Subcutaneous abdominal adipose tissue (tissue), 5 donors: ENCODE measurements at regions not wholly inside any gene's neighbourhood (a gene's known extent, or its start where the extent isn't known, plus 50 kb on each side); places are given as distances from the start of the nearest gene placed in this dataset.

ENCODE experiments used
- H3K27ac ChIP-seq: one replicate; pipeline ENCODE4 v1.7.0; 2013; ENCODE audit warnings: low read depth, mild to moderate bottlenecking, inconsistent platforms, low read length, moderate library complexity
- H3K27me3 ChIP-seq, 5 donors: one replicate each; pipeline ENCODE4 v1.7.0; 2013; ENCODE audit warnings: low read length in 5 of 5, inconsistent platforms in 1 of 5; ENCODE audit not compliant: control insufficient read depth in 5 of 5, insufficient read depth in 4 of 5
- H3K36me3 ChIP-seq, 5 donors: one replicate each; pipeline ENCODE4 v1.7.0; 2013; ENCODE audit warnings: low read length in 5 of 5; ENCODE audit not compliant: control insufficient read depth in 5 of 5, insufficient read depth in 5 of 5
- H3K4me1 ChIP-seq, 5 donors: one replicate each; pipeline ENCODE4 v1.7.0; 2013; ENCODE audit warnings: low read length in 5 of 5, mild to moderate bottlenecking in 3 of 5, moderate library complexity in 1 of 5; ENCODE audit not compliant: control insufficient read depth in 5 of 5, insufficient read depth in 5 of 5
- H3K4me3 ChIP-seq, 5 donors: one replicate each; pipeline ENCODE4 v1.7.0; 2013; ENCODE audit warnings: low read length in 5 of 5, low read depth in 1 of 5
- H3K9ac ChIP-seq, 5 donors: one replicate each; pipeline ENCODE4 v1.7.0; 2013; ENCODE audit warnings: low read length in 5 of 5, mild to moderate bottlenecking in 4 of 5, moderate library complexity in 3 of 5
- H3K9me3 ChIP-seq, 5 donors: one replicate each; pipeline ENCODE4 v1.7.0; 2013; ENCODE audit warnings: low read length in 5 of 5; ENCODE audit not compliant: control insufficient read depth in 5 of 5
- donor health status: healthy.
- donor health status: healthy.
- donor health status: healthy.
- donor health status: healthy.
- donor health status: healthy.

DNA sequence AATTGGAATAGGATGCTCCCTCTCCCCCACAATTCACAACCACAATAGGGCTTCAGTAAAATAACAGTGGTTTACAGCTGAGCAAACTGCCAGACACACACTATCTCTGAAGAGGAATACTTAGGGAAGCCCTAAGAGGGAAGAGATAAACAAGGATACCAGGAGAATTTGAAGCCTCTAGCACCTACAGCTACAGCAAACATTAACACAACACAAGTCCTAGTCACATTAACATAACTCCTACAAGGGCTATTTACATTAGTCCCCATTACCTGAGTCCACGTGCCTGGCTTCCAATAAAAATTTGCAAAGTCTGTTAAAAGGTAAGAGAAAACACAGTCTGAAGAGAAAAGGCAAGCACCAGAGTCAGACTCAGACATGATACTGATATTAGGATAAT lies 346.9 kb upstream of the CDIN1 start:
- no peak overlapping the region for H3K4me3 ChIP-seq
- H3K36me3 ChIP-seq = no peaks in the 10 kb centered on the region
- no peaks in the 10 kb centered on the region for H3K9me3 ChIP-seq
- H3K9ac ChIP-seq = no peak overlapping the region
- H3K27me3 ChIP-seq = no peaks in the 10 kb centered on the region
- no peaks in the 10 kb centered on the region for H3K4me1 ChIP-seq
- no peak overlapping the region for H3K27ac ChIP-seq

DNA sequence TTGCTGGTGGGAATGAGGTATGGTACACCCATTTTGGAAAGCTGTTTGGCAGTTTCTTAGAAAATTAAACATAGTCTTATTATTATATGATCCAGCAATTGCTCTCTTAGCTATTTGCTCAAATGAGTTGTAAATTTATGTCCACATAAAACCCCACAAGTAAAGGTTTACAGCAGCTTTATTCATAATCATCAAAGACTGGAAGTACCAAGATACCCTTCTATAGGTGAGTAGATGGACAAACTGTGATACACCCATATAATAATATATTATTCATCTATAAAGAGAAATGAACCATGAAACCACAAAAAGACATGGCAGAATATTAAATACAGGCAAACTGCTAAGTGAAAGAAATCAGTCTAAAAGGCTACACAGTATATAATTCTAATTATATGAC lies 344.7 kb upstream of the CDIN1 start:
- no peak overlapping the region for H3K9ac ChIP-seq
- no peak overlapping the region for H3K4me3 ChIP-seq
- no peak overlapping the region for H3K27ac ChIP-seq
- H3K36me3 ChIP-seq = no peaks in the 10 kb centered on the region
- no peaks in the 10 kb centered on the region for H3K4me1 ChIP-seq
- no peaks in the 10 kb centered on the region for H3K27me3 ChIP-seq
- H3K9me3 ChIP-seq = no peaks in the 10 kb centered on the region

DNA sequence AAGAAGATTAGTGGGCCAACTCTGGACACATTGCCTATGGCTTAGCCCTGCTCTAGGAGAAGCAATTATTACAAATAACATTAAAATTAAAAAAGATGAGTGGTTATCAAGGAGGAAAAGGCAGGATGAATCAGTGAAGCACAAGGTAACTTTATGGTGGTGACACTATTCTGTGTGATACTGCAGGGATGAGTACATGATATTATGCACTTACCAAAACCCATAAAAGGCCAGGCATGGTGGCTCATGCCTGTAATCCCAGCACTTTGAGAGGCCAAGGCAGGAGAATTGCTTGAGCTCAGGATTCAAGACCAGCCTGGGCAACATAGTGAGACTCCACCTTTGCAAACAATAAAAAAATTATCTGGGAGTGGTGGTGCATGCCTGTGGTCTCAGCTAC lies 344.3 kb upstream of the CDIN1 start:
- no peaks in the 10 kb centered on the region for H3K36me3 ChIP-seq
- H3K4me3 ChIP-seq = no peak overlapping the region
- H3K27me3 ChIP-seq = no peaks in the 10 kb centered on the region
- no peak overlapping the region for H3K9ac ChIP-seq
- no peaks in the 10 kb centered on the region for H3K9me3 ChIP-seq
- H3K4me1 ChIP-seq = no peaks in the 10 kb centered on the region
- H3K27ac ChIP-seq = no peak overlapping the region

DNA sequence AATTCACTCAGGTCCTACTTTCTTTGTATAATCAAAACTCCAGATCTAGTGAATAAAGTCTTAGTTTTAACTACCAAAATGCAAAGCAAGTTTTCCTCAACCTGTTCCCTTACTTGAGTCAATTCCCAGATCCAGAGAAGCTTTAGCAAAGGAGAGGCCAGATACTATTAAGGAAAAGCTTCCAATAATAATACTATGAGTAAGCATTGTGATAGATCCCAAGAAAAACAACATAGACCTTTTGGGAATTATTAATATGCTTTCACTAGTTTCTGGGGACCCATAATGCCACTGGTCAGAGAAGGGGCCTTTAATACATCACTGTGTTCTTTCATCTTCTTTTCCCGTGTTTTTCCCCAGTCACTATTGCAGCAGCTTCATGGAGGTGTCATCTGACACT lies 339.9 kb upstream of the CDIN1 start:
- no peaks in the 10 kb centered on the region for H3K4me1 ChIP-seq
- H3K4me3 ChIP-seq = no peak overlapping the region
- peaks cover 0 to 5% (median 1%) of the 10 kb centered on the region in 5 donors for H3K9me3 ChIP-seq
- H3K9ac ChIP-seq = no peak overlapping the region
- H3K27me3 ChIP-seq = no peaks in the 10 kb centered on the region
- H3K27ac ChIP-seq = no peak overlapping the region
- no peaks in the 10 kb centered on the region for H3K36me3 ChIP-seq

DNA sequence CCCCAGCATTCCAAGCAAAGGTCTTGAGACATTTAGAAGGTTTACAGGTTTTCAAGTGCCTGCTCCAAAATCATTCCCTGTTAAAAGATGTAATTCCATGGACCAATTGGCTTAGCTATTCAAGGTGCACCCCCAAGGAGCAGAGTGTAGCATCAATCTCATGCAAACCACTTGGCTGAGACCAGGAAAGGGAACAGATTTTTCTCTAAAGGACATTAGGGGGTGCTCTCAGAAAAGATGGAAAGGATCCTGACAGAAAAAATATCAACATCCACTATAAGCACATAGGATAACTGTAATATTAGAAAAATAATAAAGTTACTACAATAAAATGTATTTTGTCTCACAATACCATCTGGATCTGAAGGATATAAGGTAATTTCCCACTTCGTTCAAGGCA lies 328.0 kb upstream of the CDIN1 start:
- no peak overlapping the region for H3K9ac ChIP-seq
- no peaks in the 10 kb centered on the region for H3K4me1 ChIP-seq
- H3K36me3 ChIP-seq = no peaks in the 10 kb centered on the region
- H3K9me3 ChIP-seq = no peaks in the 10 kb centered on the region
- H3K27ac ChIP-seq = no peak overlapping the region
- H3K4me3 ChIP-seq = no peak overlapping the region
- H3K27me3 ChIP-seq = no peaks in the 10 kb centered on the region

DNA sequence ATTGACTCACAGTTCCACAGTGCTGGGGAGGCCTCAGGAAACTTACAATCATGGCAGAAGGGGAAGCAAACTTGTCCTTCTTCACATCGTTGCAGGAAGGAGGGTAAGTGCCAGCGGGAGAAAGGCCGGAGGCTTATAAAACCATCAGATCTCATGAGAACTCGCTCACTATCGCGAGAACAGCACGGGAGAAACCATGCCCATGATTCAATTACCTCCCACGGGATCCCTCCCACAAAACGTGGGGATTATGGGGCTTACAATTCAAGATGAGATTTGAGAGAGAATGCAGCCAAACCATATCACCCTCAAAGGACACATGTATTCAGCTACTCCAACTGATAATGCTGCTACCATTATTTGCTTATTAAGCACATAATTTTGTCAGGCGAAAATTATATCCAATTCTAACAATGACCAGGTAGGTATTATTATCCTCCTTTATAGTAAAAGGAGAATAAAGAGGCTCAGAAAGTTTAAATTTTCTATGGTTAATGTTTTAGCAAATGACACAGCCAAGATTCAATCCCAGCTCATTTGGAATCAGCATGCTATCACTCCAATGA lies 327.2 kb upstream of the CDIN1 start:
- H3K36me3 ChIP-seq = no peaks in the 10 kb centered on the region
- H3K27ac ChIP-seq = no peak overlapping the region
- H3K9ac ChIP-seq = no peak overlapping the region
- H3K9me3 ChIP-seq = no peaks in the 10 kb centered on the region
- no peaks in the 10 kb centered on the region for H3K4me1 ChIP-seq
- H3K27me3 ChIP-seq = no peaks in the 10 kb centered on the region
- no peak overlapping the region for H3K4me3 ChIP-seq

DNA sequence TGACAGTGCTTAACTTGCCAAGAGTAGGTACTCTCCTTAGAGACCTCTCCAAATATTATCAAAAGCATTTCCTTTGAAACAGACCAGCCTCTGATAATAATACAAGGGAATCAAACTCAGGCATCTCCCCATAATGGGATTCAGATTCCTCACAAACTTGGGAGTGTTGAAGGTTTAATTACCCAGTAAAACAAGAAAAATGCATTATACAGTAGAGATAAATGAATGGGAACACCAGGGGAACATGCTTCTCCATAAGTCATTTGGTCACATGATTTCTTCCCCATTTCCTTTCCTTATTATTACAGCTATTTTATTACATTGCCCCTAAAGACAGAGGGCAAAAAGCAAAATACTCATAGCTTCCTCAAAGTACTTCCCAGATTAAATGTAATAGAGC lies 325.0 kb upstream of the CDIN1 start:
- Histone ChIP-seq H3K36me3 (no peaks in the 10 kb centered on the region), H3K9me3 (no peaks in the 10 kb centered on the region), H3K27me3 (no peaks in the 10 kb centered on the region), H3K9ac (no peak overlapping the region), H3K4me1 (no peaks in the 10 kb centered on the region), H3K27ac (no peak overlapping the region), H3K4me3 (no peak overlapping the region)

DNA sequence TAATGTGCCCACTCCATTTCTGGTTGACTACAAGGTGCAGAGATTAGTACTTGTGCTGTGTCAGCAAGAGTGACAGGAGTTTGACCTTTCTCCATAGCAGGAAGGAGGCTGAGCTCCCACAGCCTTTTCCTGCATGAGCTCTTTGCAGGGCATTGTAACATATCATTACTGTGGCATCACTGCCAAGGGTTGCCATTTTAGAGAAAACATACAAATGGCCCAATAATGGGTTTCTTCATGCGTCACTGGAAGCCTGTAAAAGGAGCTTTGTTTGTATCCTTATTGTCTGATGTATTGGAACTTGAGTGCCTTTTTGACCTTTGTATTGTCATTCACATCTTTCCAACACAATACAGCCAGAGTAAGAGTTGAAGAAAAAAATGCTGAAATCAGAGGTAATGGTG lies 323.0 kb upstream of the CDIN1 start:
- no peaks in the 10 kb centered on the region for H3K9me3 ChIP-seq
- H3K4me3 ChIP-seq = no peak overlapping the region
- no peak overlapping the region for H3K9ac ChIP-seq
- H3K36me3 ChIP-seq = no peaks in the 10 kb centered on the region
- H3K27me3 ChIP-seq = no peaks in the 10 kb centered on the region
- H3K27ac ChIP-seq = no peak overlapping the region
- H3K4me1 ChIP-seq = no peaks in the 10 kb centered on the region

DNA sequence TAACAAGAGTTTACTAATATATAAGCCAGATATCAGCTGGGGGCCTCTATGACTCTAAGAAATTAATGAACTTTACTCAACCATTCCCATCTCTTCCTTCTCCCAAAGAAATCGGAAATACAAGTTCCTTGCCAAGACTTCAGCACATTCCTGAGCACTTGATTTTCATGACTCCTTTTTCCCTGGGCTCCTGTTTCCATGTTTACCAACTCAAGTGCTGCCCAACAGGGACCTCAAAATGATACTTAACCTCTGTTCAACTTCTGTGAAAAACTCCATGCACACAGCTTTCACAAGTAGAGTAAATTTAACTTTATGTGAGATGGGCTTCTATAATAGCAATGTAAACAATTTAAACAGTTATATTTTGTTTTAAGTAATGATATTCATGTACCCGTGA lies 315.8 kb upstream of the CDIN1 start:
- Histone ChIP-seq H3K4me3 (no peak overlapping the region), H3K9ac (no peak overlapping the region), H3K27ac (no peak overlapping the region), H3K9me3 (no peaks in the 10 kb centered on the region), H3K36me3 (no peaks in the 10 kb centered on the region), H3K4me1 (peaks cover 0 to 5% (median 2%) of the 10 kb centered on the region in 5 donors), H3K27me3 (no peaks in the 10 kb centered on the region)

DNA sequence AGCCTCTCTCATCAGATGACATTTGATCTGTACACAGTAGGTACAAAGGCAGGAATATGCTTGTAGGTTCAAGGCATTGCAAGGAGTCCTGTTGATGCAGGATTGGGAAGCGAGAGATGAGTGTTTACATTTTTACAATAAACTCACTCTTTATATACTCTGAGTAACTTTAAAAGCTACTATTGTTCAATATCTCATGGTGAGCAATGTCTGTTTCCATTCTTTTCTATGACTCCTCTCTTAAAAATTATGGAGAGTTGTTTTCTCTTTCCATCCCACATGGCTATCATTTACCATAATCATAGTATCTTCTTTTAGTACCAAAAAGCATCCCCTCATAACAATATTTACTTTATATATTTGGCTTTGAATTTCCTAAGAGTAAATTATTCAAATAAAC lies 314.0 kb upstream of the CDIN1 start:
- Histone ChIP-seq H3K27ac (no peak overlapping the region), H3K27me3 (no peaks in the 10 kb centered on the region), H3K36me3 (no peaks in the 10 kb centered on the region), H3K4me3 (no peak overlapping the region), H3K9ac (no peak overlapping the region), H3K9me3 (no peaks in the 10 kb centered on the region), H3K4me1 (peaks cover 0 to 5% (median 2%) of the 10 kb centered on the region in 5 donors)

DNA sequence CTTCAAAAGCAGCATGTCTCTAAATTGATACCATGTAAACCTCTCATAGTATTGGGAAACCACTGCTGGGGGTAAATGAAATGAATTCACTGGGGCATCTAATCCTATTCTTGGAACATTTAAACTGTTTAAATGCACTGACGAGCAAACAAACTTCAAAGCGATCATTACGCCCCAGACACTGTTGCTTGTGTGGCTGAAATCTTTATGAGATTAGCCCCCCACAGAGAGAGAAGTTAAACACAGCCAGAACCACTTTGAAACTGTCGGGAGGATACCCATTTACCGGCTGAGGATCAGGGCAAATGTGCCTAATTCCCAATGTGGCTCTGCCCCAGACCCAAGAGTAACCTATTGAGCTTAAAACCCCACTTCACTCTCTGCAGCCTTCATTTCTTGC lies 308.4 kb upstream of the CDIN1 start:
- no peaks in the 10 kb centered on the region for H3K27me3 ChIP-seq
- H3K9me3 ChIP-seq = peaks cover 0 to under 1% (median 0%) of the 10 kb centered on the region in 5 donors
- no peak overlapping the region for H3K9ac ChIP-seq
- no peaks in the 10 kb centered on the region for H3K36me3 ChIP-seq
- no peaks in the 10 kb centered on the region for H3K4me1 ChIP-seq
- no peak overlapping the region for H3K4me3 ChIP-seq
- no peak overlapping the region for H3K27ac ChIP-seq
